Left lung (tissue), 4 donors: ENCODE measurements at regions not wholly inside any gene's neighbourhood (a gene's known extent, or its start where the extent isn't known, plus 50 kb on each side); places are given as distances from the start of the nearest gene placed in this dataset.
"Not testable (repeated sequence)": the region's sequence is repeated elsewhere in the genome, so short reads cannot be mapped to it uniquely, and the experiment has no call there.

Source experiments
- ATAC-seq: fragments of 200-7000 bp; cut with Tn5 transposase; one replicate; pipeline ENCODE4 v1.9.1; 2020; ENCODE audit warnings: moderate library complexity
- DNase-seq, 4 donors: peaks; one replicate each; pipeline ENCODE4 v3.0.0-alpha.2; 2013 to 2020
- H3K27ac ChIP-seq, 2 donors: fragments of 200-600 bp; sonication (generic) in 1 of 2; one replicate each; pipeline versions ENCODE4 v1.5.0 to v1.8.0; 2020 to 2021
- H3K27me3 ChIP-seq, 2 donors: fragments of 200-600 bp; sonication (generic) in 1 of 2; one replicate each; pipeline versions ENCODE4 v1.5.0 to v1.8.0; 2020 to 2021
- H3K36me3 ChIP-seq, 2 donors: fragments of 200-600 bp; sonication (generic) in 1 of 2; one replicate each; pipeline versions ENCODE4 v1.5.0 to v1.8.0; 2020 to 2021
- H3K4me1 ChIP-seq, 2 donors: fragments of 200-600 bp; one replicate each; pipeline ENCODE4 v1.8.0; 2021
- H3K4me3 ChIP-seq, 2 donors: fragments of 200-600 bp; sonication (generic) in 1 of 2; one replicate each; pipeline versions ENCODE4 v1.5.0 to v1.8.0; 2020 to 2021; ENCODE audit warnings: mild to moderate bottlenecking in 1 of 2
- H3K9me3 ChIP-seq, 2 donors: fragments of 200-600 bp; sonication (generic) in 1 of 2; one replicate each; pipeline versions ENCODE4 v1.5.0 to v1.8.0; 2020 to 2021
- intact Hi-C, 2 donors: fragments of 100-400 bp; cut with DNase I; formaldehyde crosslinking; loops; one replicate each; pipeline versions ENCODE4 v1.11.2 to v1.14.2; 2022
- TF ChIP-seq, protein P1 (sequence below), 2 donors: fragments of 200-600 bp; sonication (generic) in 1 of 2; IDR thresholded peaks; one replicate each; pipeline versions ENCODE4 v1.5.0 to v1.8.0; 2021; ENCODE audit warnings: antibody characterized with exemption in 2 of 2
- donor health status: DM: no; HTN: yes; CAD: no.
- donor health status: DM: no; HTN: no; CAD: no.

DNA sequence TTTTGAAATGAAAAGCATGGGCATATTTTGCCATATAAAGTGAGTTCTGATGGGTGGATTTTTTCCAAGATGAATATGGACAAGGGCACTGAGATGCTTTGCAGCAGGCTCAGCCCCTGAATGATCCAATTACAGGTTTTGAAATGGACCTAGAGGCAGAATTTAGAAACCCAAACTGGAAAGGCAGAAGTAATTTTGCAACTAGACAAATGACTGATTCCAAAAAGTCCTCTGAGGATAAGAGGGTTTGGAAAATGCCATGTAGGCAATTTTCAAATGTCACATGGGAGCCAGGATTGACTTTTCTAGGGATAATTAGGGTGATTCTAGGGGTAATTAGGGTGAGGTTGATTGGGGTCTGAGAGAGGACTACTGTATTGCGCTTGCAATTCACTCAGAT is 148.9 kb upstream of the ZNF648 start:
- H3K9me3 ChIP-seq = no peaks in the 10 kb centered on the region
- ATAC-seq = no peak
- no peak overlapping the region for H3K27ac ChIP-seq
- H3K4me1 ChIP-seq = peaks cover 0 to 7% of the 10 kb centered on the region in 2 donors
- H3K36me3 ChIP-seq = no peaks in the 10 kb centered on the region
- intact Hi-C loops = no loop called here
- no peak overlapping the region for H3K4me3 ChIP-seq
- no peak for DNase-seq
- no peaks in the 10 kb centered on the region for H3K27me3 ChIP-seq
- TF ChIP-seq, protein P1, sequence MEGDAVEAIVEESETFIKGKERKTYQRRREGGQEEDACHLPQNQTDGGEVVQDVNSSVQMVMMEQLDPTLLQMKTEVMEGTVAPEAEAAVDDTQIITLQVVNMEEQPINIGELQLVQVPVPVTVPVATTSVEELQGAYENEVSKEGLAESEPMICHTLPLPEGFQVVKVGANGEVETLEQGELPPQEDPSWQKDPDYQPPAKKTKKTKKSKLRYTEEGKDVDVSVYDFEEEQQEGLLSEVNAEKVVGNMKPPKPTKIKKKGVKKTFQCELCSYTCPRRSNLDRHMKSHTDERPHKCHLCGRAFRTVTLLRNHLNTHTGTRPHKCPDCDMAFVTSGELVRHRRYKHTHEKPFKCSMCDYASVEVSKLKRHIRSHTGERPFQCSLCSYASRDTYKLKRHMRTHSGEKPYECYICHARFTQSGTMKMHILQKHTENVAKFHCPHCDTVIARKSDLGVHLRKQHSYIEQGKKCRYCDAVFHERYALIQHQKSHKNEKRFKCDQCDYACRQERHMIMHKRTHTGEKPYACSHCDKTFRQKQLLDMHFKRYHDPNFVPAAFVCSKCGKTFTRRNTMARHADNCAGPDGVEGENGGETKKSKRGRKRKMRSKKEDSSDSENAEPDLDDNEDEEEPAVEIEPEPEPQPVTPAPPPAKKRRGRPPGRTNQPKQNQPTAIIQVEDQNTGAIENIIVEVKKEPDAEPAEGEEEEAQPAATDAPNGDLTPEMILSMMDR (IDR thresholded peaks at IDR 0.05) = no peak

DNA sequence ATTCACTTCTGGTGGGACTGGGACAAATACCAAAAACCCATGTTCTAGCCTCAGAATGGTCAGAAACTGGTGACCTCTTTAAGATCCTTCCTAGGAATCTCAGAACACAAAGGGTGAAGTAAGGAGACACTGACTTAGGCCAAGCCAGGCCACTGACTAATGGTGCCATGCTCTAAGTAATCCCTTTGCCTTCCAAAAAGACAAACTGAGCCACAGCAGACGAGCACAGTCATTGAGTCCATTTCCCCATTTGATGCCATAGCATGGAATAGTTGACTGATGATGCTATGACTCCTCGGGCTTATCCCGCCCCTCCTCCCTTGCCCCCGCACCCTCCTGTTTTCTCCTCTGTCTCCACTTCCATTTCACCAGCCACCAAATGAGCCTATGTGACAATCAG is 145.8 kb upstream of the ZNF648 start:
- H3K27me3 ChIP-seq = no peaks in the 10 kb centered on the region
- H3K9me3 ChIP-seq = no peaks in the 10 kb centered on the region
- no peak for ATAC-seq
- intact Hi-C loops = no loop called here
- no peak overlapping the region for H3K4me3 ChIP-seq
- no peak overlapping the region for H3K27ac ChIP-seq
- TF ChIP-seq, protein P1 (IDR thresholded peaks at IDR 0.05) = no peak
- DNase-seq = no peak
- peaks cover 0 to 7% of the 10 kb centered on the region in 2 donors for H3K4me1 ChIP-seq
- no peaks in the 10 kb centered on the region for H3K36me3 ChIP-seq

DNA sequence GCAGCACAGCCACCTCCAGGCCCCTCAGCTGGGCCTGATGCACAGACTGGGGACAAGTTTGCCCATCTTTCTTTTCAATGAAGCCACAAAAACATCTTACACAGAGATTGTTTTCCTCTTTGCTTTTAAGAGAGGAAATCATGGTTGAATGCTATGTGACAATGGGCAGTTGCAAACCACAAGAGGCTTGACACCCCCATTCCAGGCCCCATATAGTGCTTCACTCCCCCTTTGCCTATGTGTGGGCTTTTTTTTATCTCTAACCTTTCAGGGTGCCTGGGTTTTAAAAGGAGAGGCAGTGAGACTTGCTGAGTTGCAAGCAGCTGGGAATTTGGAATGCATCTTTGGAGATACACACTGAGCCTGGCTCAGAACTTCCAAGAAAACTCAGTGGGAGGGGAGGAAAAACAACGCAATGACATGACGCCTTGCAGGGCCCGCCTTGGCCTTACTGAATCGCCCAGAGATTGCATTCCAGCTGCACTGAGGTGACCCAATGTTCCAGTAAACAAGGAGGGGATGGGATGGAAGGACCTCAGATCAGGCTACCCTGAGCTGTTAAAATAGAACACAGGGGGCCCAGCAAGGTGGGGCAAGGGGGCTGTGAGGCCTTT is 145.2 kb upstream of the ZNF648 start:
- ATAC-seq (peak; percentile 71), DNase-seq (peak in 1 of 4 donors; percentile 77)
- no peaks in the 10 kb centered on the region for H3K36me3 ChIP-seq
- H3K4me1 ChIP-seq = peaks cover 0 to 7% of the 10 kb centered on the region in 2 donors
- TF ChIP-seq, protein P1 (IDR thresholded peaks at IDR 0.05) = no peak
- no peaks in the 10 kb centered on the region for H3K27me3 ChIP-seq
- intact Hi-C loops = no loop called here
- H3K27ac ChIP-seq = peak overlapping the region in 1 of 2 donors; percentile 19
- no peaks in the 10 kb centered on the region for H3K9me3 ChIP-seq
- H3K4me3 ChIP-seq = no peak overlapping the region

DNA sequence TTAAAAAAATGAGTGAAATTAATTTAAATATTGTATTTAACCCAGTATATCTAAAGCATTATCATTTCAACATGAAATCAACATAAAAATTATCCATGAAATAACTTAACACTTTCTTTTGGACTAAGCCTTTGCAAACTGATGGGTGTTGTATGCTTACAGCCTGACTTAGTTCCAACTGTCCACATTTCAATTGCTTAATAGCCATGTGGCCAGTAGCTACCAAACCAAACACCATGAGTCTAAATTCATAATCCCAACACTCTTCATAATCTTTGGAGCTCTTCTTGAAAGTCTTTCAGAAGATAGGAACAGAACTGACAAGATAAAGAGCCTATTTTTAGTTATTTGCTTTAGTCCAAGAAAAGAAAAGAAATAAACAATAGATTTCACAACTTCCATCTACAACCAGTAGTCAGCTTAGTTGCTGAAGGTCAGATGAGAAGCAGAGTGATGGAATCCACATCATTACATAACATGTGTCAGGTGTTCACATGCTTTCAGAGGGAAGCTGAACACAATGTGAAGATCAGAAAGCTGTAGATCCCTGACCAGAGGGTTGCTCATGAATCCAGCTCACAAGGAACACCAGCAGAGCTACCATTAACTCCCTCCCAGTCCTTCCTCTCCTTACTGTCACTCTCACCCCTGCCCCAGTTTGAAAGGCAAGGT is 144.0 kb upstream of the ZNF648 start:
- no peak for DNase-seq
- Histone ChIP-seq H3K27ac (no peak overlapping the region), H3K36me3 (no peaks in the 10 kb centered on the region), H3K9me3 (no peaks in the 10 kb centered on the region), H3K4me3 (no peak overlapping the region), H3K27me3 (no peaks in the 10 kb centered on the region), H3K4me1 (peaks cover 0 to 7% of the 10 kb centered on the region in 2 donors)
- intact Hi-C loops = no loop called here
- TF ChIP-seq, protein P1 (IDR thresholded peaks at IDR 0.05) = no peak
- ATAC-seq = no peak

DNA sequence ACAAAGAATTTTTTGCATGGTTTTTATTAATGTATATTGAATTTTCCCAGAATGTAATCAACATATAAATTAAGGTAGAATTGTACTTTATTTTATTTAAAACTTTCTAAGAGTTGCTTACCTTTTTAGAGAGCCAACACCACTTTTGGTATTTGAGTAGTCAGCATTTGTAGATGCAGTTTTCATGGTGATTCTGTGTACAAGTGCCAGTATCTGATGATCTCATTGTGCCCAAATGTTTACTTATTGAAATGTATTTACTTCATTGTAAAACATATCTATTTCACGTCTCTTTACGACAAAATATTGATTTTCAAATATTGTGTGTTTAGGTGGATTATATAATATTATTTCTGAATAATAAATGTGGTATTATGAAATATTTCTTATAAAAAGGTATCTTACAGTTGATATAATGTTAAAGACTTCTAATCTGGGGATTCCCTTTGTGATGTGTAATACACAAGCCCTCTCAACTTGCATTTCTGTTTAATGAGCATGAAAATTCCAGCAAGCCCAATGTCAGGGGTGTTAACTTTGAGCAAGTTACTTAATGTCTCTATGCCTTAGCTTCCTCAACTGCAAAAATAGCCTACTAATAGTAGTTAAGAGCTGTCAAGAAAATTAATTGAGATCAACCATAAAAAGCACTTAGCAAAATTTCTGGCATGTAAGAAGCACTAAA is 141.8 kb upstream of the ZNF648 start:
- Histone ChIP-seq H3K4me1 (peaks cover 0 to 11% of the 10 kb centered on the region in 2 donors), H3K27ac (no peak overlapping the region), H3K36me3 (no peaks in the 10 kb centered on the region), H3K9me3 (no peaks in the 10 kb centered on the region), H3K4me3 (no peak overlapping the region), H3K27me3 (no peaks in the 10 kb centered on the region)
- no peak for DNase-seq
- ATAC-seq = no peak
- TF ChIP-seq, protein P1 (IDR thresholded peaks at IDR 0.05) = no peak
- intact Hi-C loops = no loop called here

DNA sequence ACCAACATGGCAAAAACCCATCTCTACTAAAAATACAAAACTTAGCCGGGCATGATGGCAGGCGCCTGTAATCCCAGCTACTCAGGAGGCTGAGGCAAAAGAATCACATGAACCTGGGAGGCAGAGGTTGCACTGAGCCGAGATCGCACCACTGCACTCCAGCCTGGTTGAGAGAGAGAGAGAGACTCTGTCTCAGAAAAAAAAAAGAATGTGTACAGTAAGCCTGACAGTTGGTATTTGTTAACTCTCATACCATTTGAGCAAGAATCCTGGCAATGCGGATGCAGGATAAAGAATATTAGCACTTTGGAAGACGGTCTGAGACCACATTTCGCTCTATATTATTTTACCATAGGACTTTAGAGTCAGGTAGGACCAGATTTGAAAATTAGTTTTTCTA is 140.0 kb upstream of the ZNF648 start:
- DNase-seq, ATAC-seq, H3K4me3 ChIP-seq, intact Hi-C loops, H3K27ac ChIP-seq, H3K9me3 ChIP-seq, H3K27me3 ChIP-seq, H3K36me3 ChIP-seq: not testable (repeated sequence)
- H3K4me1 ChIP-seq = peaks cover 0 to 26% of the 10 kb centered on the region in 2 donors
